ENCODE measurements at regions not wholly inside any gene's neighbourhood (a gene's known extent, or its start where the extent isn't known, plus 50 kb on each side); places are given as distances from the start of the nearest gene placed in this dataset.

DNA sequence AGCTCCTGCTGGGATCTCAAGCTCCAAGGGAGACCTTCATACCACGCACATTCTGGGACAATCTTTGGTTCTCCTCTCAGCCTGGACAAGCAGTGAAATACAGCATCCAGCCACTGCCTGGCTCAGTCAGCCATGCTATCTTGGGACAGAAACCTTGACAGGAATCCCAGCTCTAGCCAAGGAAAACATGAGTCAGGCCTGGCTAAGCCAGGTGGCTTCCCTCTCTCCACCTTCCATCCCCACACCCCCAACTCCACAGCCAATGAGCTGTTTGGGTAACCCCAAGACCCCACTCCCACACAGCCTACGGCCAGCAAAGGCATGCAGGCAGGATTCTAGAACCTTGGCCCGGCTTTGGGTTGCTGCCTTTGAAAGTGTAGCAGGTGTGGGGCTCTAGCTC lies 64.9 kb downstream of the MCFD2 start:
- no peak for DNase-seq
- Histone ChIP-seq H3K36me3 (no peaks in the 10 kb centered on the region), H3K27me3 (no peaks in the 10 kb centered on the region), H3K9me3 (no peaks in the 10 kb centered on the region), H3K4me1 (peaks cover 40% of the 10 kb centered on the region), H3K4me3 (ENCODE audit: low read depth, low read length) (no peak overlapping the region)
- TF ChIP-seq, protein P1, sequence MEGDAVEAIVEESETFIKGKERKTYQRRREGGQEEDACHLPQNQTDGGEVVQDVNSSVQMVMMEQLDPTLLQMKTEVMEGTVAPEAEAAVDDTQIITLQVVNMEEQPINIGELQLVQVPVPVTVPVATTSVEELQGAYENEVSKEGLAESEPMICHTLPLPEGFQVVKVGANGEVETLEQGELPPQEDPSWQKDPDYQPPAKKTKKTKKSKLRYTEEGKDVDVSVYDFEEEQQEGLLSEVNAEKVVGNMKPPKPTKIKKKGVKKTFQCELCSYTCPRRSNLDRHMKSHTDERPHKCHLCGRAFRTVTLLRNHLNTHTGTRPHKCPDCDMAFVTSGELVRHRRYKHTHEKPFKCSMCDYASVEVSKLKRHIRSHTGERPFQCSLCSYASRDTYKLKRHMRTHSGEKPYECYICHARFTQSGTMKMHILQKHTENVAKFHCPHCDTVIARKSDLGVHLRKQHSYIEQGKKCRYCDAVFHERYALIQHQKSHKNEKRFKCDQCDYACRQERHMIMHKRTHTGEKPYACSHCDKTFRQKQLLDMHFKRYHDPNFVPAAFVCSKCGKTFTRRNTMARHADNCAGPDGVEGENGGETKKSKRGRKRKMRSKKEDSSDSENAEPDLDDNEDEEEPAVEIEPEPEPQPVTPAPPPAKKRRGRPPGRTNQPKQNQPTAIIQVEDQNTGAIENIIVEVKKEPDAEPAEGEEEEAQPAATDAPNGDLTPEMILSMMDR (IDR thresholded peaks at IDR 0.05; ENCODE audit: low read depth, low read length): no peak

DNA sequence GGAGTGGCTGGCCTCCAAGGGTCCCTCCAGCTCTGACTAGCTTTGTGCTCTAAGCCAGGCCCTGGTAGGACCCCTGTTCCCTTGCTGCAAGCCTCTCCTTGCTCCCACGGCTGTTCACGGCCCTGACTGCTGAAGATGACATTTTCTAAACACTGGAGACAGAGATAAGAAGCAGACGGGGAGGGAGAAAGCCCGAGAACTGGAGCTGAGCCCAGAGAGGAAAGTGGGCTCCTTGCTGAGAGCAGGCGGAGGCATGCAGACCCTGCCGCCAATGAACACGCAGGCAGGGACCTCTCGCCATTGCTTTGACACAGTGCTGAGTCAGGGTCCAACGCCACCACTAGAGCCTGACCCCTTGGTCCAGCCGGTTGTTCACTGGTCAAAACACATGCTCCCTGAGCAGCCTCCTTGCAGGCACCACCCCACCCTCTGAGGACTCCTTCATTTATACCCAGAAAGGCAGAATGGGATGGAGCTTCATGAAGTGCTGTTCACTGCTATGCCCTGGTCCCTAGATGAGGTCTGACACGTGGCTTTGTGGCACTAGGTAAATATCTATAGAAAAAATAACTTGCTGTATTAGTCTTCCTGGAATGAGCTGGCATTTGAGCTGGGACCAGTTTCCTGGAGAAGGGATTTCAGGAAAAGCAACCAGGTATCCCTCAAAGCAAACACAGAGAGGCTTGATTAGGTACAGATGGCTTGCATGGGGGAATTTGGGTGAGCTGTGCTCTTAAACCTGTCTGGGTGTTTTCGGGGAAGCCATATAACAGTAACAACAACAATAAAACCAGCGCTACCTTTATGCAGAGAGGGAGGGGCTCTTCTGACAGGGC lies 65.7 kb downstream of the MCFD2 start:
- Histone ChIP-seq H3K4me1 (peaks cover 40% of the 10 kb centered on the region), H3K27me3 (no peaks in the 10 kb centered on the region), H3K4me3 (ENCODE audit: low read depth, low read length) (no peak overlapping the region), H3K36me3 (no peaks in the 10 kb centered on the region), H3K9me3 (no peaks in the 10 kb centered on the region)
- DNase-seq: no peak
- TF ChIP-seq, protein P1 (IDR thresholded peaks at IDR 0.05; ENCODE audit: low read depth, low read length): no peak

DNA sequence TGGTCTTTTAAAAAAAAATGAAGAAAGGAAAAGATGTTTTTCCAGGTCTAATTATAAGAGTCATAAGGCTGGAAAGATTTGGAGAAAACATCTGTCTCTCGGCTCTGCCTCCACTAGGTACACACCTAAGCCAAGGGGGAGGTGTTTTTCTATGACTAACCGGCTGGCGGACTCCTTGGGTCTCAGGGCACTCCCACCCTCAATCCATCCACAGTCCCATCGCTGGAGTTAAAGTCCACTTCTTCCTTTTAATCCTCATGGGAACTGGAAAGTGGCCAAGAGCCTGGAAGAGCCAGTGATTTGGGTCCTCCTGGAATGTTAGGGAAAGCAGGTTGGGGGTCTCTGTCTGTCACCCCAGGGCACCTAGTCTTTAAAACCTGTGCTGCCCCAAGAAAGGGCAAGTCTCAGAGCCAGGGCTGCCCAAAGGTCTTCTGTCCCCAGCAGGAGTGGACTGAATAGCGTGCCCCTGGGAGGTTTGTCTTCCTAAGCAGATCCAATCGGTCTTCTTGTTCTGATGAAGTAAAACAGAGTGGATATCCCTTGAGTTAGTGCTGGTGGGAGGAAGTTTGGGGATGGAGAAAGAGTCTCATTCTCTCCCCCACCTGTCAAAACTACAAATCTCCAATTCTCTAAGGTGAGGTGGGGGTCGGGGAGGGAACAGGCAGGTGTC lies 66.4 kb downstream of the MCFD2 start:
- Histone ChIP-seq H3K4me1 (peaks cover 40% of the 10 kb centered on the region), H3K4me3 (ENCODE audit: low read depth, low read length) (no peak overlapping the region), H3K9me3 (no peaks in the 10 kb centered on the region), H3K27me3 (no peaks in the 10 kb centered on the region), H3K36me3 (no peaks in the 10 kb centered on the region)
- DNase-seq: no peak
- TF ChIP-seq, protein P1 (IDR thresholded peaks at IDR 0.05; ENCODE audit: low read depth, low read length): no peak

DNA sequence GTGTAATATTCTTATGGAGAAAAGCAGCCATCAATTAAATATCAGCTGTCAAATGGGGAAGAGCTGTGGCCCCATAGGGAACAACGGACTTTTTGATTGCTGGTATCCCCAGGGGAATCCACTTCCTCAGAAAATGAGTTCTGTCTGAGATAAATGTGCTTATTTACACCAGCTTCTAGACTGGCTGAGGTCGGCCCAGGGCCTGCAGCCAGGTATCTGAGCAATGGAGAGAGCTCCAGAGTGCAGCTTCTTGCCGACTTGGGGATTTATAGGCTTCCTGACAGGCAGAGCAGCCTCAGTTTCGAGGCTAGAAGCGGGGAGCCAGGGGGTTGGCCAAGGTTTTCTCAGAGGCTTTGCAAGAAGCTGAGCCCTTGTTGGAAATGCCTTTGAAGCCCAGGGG lies 67.2 kb downstream of the MCFD2 start:
- no peaks in the 10 kb centered on the region for H3K9me3 ChIP-seq
- no peaks in the 10 kb centered on the region for H3K36me3 ChIP-seq
- TF ChIP-seq, protein P1 (IDR thresholded peaks at IDR 0.05; ENCODE audit: low read depth, low read length): no peak
- H3K27me3 ChIP-seq: no peaks in the 10 kb centered on the region
- peaks cover 40% of the 10 kb centered on the region for H3K4me1 ChIP-seq
- DNase-seq: no peak
- no peak overlapping the region for H3K4me3 ChIP-seq (ENCODE audit: low read depth, low read length)

DNA sequence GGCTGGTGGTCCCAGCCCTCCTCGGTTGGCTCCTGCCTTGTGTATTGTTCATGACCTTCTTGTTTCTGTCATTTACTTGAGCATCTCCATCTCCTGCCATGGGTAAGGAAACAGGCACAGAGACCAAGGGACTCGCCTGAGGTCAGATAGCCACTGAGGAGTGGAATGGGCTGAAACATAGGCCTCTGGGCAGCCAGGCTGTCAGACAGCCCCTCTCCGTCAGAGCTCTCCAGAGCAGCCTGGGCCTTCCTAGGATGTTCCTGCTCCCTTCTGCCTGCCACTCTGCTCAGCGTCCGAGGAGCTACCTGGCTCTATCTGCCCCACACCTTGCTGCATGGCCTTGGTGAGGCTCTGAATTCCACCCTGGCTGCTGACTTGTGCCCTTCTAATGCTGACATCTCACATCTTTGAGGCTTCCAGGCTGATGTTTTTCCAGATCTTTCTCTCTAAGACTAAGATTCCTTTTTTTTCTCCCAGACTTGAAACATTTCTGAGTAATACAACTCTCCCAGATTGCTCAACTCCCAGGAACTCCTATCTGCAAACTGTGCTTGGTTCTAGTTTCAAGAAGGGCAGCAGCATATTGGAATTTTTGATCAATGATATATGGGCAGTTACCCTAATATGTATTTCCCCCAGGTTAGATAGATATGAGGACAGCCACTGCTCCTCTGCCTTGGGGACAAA lies 67.7 kb downstream of the MCFD2 start:
- H3K4me1 ChIP-seq: peaks cover 40% of the 10 kb centered on the region
- TF ChIP-seq, protein P1 (IDR thresholded peaks at IDR 0.05; ENCODE audit: low read depth, low read length): no peak
- peak; percentile 32 for DNase-seq
- no peaks in the 10 kb centered on the region for H3K27me3 ChIP-seq
- H3K36me3 ChIP-seq: no peaks in the 10 kb centered on the region
- H3K4me3 ChIP-seq (ENCODE audit: low read depth, low read length): no peak overlapping the region
- H3K9me3 ChIP-seq: no peaks in the 10 kb centered on the region

All from BE2C (cell line).